ENCODE measurements at regions not wholly inside any gene's neighbourhood (a gene's known extent, or its start where the extent isn't known, plus 50 kb on each side); places are given as distances from the start of the nearest gene placed in this dataset.

GRCh38 chr22:35138521-35138920 lies 72.6 kb downstream of the ISX start:
- in situ Hi-C loops (cut with MboI; ENCODE audit: low sequenced_read_pairs) (no loop called here), intact Hi-C loops (cut with micrococcal nuclease) (no loop called here), dilution Hi-C loops (cut with HindIII; ENCODE audit: low sequenced_read_pairs, unreplicated experiment) (no loop called here)
- Histone ChIP-seq H3K9me3 (ENCODE audit: control insufficient read depth, insufficient read depth, low read length) (no peaks in the 10 kb centered on the region), H3K4me3 (ENCODE audit: insufficient read depth, low read depth, low read length) (no peak overlapping the region), H2AK5ac (ENCODE audit: low read depth, low read length) (no peak overlapping the region), H3K27ac (ENCODE audit: insufficient read depth, low read length) (no peak overlapping the region), H3K79me1 (ENCODE audit: low read depth in 1 of 2, low read length in 2 of 2) (no peaks in the 10 kb centered on the region), H2AK9ac (replicated peaks; ENCODE audit: low read depth, low read length, poor library complexity) (no peak overlapping the region), H3K18ac (ENCODE audit: low read depth, low read length) (no peak overlapping the region), H3K9me1 (ENCODE audit: insufficient read depth, low read length) (no peaks in the 10 kb centered on the region), H3K4ac (ENCODE audit: low read depth, low read length) (no peak overlapping the region), H3K23ac (ENCODE audit: low read depth, low read length) (no peak overlapping the region), H4K5ac (ENCODE audit: low read depth, low read length) (no peak overlapping the region), H4K8ac (ENCODE audit: low read depth in 2 of 2, low read length in 2 of 2) (no peak overlapping the region), H3K36me3 (ENCODE audit: control insufficient read depth, insufficient read depth, low read length) (no peaks in the 10 kb centered on the region), H3K56ac (ENCODE audit: extremely low read depth, insufficient read depth, low read length) (no peak overlapping the region), H3K9ac (ENCODE audit: low read depth, low read length) (no peak overlapping the region), H2BK5ac (ENCODE audit: low read depth, low read length, poor library complexity, severe bottlenecking) (no peak overlapping the region), H3K4me1 (ENCODE audit: control insufficient read depth, insufficient read depth, low read length) (no peaks in the 10 kb centered on the region), H2AFZ (replicated peaks; ENCODE audit: low read length, poor library complexity) (peak overlapping the region; percentile 33), H3K4me2 (ENCODE audit: low read depth, low read length) (no peak overlapping the region), H2BK15ac (ENCODE audit: low read depth, low read length) (no peak overlapping the region), H2BK20ac (ENCODE audit: low read depth, low read length) (no peak overlapping the region), H4K20me1 (ENCODE audit: insufficient read depth, low read length) (no peaks in the 10 kb centered on the region), H2BK120ac (ENCODE audit: low read depth, low read length) (no peak overlapping the region), H3K14ac (replicated peaks; ENCODE audit: low read depth, low read length) (no peak overlapping the region), H3K27me3 (ENCODE audit: control insufficient read depth, insufficient read depth, low read length) (no peaks in the 10 kb centered on the region), H4K91ac (ENCODE audit: insufficient read depth, low read depth, low read length) (no peak overlapping the region)
- BruUV-seq (replicated peaks): no TSS peak
- TF ChIP-seq MAZ (IDR thresholded peaks at IDR 0.05; ENCODE audit: borderline replicate concordance, low read depth, low read length) (no peak), POLR2A (IDR thresholded peaks at IDR 0.05; ENCODE audit: low read depth, low read length) (no peak)
- 49% methylated on average over 4 of the region's 5 CpGs; no CpG with 5 or more reads in 1 of the 2 experiments for WGBS, 2 experiments (ENCODE audit: extremely low coverage in 2 of 2, insufficient read length in 1 of 2)
- ATAC-seq (ENCODE audit: low read depth) (no peak), DNase-seq (no peak)
- ChIA-PET POLR2A (ENCODE audit: unreplicated experiment) (no interaction called here), CTCF (no interaction called here)
